Memory B cell (primary cell): ENCODE measurements at regions not wholly inside any gene's neighbourhood (a gene's known extent, or its start where the extent isn't known, plus 50 kb on each side); places are given as distances from the start of the nearest gene placed in this dataset.

Experiments
- ATAC-seq: fragments of 150-1000 bp; cut with Tn5 transposase; 2 replicates; pipeline ENCODE4 v1.10.0; 2021; ENCODE audit warnings: low read depth, mild to moderate bottlenecking, moderate library complexity
- DNase-seq, 2 donors: peaks; one replicate each; pipeline ENCODE4 v3.0.0; 2022; ENCODE audit warnings: low spot score in 2 of 2
- H3K27ac Mint-ChIP-seq: one replicate; pipeline ENCODE4 v1.8.0; 2022; ENCODE audit warnings: mild to moderate bottlenecking, moderate library complexity, mixed read lengths
- H3K27me3 Mint-ChIP-seq: one replicate; pipeline ENCODE4 v1.8.0; 2022; ENCODE audit warnings: mixed read lengths
- H3K36me3 Mint-ChIP-seq: one replicate; pipeline ENCODE4 v1.8.0; 2022; ENCODE audit warnings: mild to moderate bottlenecking, mixed read lengths
- H3K4me1 Mint-ChIP-seq: one replicate; pipeline ENCODE4 v1.8.0; 2022; ENCODE audit warnings: mixed read lengths
- H3K4me3 Mint-ChIP-seq: one replicate; pipeline ENCODE4 v1.8.0; 2022; ENCODE audit warnings: mild to moderate bottlenecking, moderate library complexity, mixed read lengths
- H3K9me3 Mint-ChIP-seq: one replicate; pipeline ENCODE4 v1.8.0; 2022; ENCODE audit warnings: mixed read lengths

DNA sequence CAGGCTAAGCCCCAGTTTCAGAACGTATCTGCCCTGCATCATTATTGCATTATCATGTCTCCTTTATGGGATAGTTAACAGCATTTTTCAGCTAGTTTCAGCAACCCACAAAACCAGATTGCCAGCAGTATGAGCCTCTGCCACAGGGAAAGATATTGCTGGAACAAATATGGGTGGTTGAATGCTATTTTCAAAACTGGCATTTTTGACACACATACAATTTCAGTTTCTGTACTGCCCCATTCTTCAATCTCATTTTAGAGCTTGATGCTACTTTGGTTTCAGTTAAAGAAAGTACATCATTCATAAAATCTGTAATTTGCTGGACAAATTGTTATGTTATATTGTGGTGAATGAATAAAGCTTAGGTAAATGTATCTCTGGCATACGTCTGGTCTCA is 1037.5 kb downstream of the NAALADL2 start:
- no peaks in the 10 kb centered on the region for H3K36me3 Mint-ChIP-seq
- no peaks in the 10 kb centered on the region for H3K4me1 Mint-ChIP-seq
- no peak overlapping the region for H3K4me3 Mint-ChIP-seq
- peaks cover 1% of the 10 kb centered on the region for H3K9me3 Mint-ChIP-seq
- no peak for DNase-seq
- ATAC-seq: no peak
- no peak overlapping the region for H3K27ac Mint-ChIP-seq
- no peaks in the 10 kb centered on the region for H3K27me3 Mint-ChIP-seq

DNA sequence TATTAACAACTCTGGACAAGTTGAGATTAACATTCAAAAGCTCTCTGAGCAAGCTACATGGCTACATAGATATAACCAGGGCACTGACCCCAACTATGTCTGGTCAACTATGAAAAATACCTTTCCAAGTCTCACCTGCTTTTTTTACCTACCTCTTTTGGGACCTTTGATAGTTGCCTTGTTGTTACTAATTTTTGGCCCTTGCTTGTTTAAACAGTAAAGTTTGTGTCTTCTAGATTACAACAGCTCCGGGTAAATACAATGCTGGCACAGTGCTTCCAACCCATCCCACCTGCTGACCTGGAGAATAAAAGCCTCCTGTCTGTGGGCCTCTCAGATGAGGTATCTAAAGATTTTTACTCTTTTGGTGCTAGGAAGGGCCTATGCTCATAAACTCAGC is 1036.6 kb downstream of the NAALADL2 start:
- no peaks in the 10 kb centered on the region for H3K9me3 Mint-ChIP-seq
- no peak overlapping the region for H3K4me3 Mint-ChIP-seq
- H3K27ac Mint-ChIP-seq: no peak overlapping the region
- H3K27me3 Mint-ChIP-seq: no peaks in the 10 kb centered on the region
- ATAC-seq (no peak), DNase-seq (no peak)
- no peaks in the 10 kb centered on the region for H3K36me3 Mint-ChIP-seq
- H3K4me1 Mint-ChIP-seq: no peaks in the 10 kb centered on the region

DNA sequence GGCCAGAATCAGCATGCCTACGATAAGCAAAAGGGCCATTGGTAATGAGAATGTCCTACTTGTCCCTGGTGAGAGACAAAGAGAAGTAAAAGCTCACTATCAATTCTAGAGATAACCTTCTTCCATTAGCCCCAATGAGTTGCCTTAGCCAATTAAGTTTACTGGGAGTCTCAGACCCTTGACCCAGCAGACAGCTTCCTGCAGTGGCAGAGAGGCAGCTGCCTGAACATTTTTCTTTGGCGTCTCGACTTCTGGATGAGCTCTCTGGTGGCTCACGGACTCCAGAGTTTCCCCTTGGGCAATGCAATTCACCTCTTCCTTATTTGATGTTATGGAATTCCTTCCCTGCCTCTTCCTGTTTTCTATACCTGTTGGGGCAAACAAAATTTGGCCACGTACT is 1034.4 kb downstream of the NAALADL2 start:
- Mint-ChIP-seq H3K27ac (no peak overlapping the region), H3K9me3 (no peaks in the 10 kb centered on the region), H3K4me3 (no peak overlapping the region), H3K4me1 (no peaks in the 10 kb centered on the region), H3K36me3 (no peaks in the 10 kb centered on the region), H3K27me3 (no peaks in the 10 kb centered on the region)
- ATAC-seq (no peak), DNase-seq (no peak)

DNA sequence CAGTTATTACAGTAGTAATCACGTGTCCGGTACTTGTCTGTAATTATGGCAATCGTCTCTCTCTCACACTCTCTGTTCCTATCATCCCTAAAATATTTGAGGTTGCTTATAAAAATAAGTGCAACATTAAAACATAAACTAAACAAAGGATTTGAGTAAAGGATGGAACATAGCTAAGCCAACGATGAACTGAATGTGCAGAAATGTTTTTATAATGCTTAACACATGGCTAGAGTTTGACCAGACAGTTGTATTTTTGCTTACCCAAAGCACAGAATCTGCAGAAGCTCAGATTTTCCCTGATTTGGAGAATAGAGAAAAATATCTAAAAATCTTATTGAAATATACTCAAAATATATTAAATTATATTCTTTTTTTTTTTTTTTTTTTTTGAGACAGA is 1030.9 kb downstream of the NAALADL2 start:
- Mint-ChIP-seq H3K27ac (no peak overlapping the region), H3K4me3 (no peak overlapping the region), H3K9me3 (no peaks in the 10 kb centered on the region), H3K4me1 (no peaks in the 10 kb centered on the region), H3K27me3 (no peaks in the 10 kb centered on the region), H3K36me3 (no peaks in the 10 kb centered on the region)
- ATAC-seq (no peak), DNase-seq (no peak)

DNA sequence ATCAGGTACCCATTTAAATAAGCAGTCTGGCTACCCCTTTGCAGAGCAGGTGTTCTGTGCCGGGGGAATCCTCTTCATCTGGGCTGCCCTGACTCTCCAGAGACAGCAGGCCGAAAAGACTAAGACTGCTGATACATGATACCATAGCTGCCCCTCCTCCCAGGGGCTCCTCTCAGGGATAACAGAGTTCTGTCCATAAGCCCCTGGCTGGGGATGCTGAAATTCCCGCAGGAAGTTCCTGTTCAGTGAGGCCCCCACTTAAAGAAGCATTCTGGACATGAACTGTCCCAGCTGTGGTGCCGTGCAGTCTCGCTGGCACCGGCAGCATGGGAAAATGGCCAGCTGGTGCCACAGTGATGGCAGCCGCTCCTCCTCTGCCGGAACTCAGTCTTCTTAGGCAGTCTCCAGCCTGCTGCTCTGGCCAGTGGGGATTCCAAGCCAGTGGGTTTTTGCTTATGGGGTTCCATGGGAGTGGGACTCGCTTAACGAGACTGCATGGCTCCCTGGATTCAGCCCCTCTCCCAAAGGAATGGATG is 1026.2 kb downstream of the NAALADL2 start:
- DNase-seq (no peak), ATAC-seq (no peak)
- Mint-ChIP-seq H3K4me3 (no peak overlapping the region), H3K4me1 (no peaks in the 10 kb centered on the region), H3K27ac (no peak overlapping the region), H3K36me3 (no peaks in the 10 kb centered on the region), H3K27me3 (no peaks in the 10 kb centered on the region), H3K9me3 (peaks cover 10% of the 10 kb centered on the region)

DNA sequence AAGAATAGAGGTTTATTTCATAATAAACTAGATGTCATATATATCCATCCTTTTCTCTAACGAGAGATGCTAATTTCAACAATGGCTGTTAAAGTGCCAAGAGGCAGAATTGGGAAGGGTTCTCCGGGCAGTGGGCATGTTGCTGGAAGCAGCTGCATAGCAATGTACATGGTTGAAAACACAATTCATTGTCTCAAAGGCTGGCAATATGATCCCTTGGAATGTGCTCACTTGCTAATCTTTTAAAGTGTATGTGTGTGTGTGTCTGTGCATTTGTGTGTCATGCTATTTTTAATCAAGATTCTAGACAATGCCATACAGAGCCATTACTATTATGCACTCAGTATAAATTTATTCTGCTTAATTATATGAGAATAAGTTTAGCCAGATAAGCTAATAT is 1020.3 kb downstream of the NAALADL2 start:
- ATAC-seq (no peak), DNase-seq (no peak)
- Mint-ChIP-seq H3K9me3 (peaks cover 10% of the 10 kb centered on the region), H3K27ac (no peak overlapping the region), H3K4me1 (no peaks in the 10 kb centered on the region), H3K27me3 (no peaks in the 10 kb centered on the region), H3K36me3 (no peaks in the 10 kb centered on the region), H3K4me3 (no peak overlapping the region)

DNA sequence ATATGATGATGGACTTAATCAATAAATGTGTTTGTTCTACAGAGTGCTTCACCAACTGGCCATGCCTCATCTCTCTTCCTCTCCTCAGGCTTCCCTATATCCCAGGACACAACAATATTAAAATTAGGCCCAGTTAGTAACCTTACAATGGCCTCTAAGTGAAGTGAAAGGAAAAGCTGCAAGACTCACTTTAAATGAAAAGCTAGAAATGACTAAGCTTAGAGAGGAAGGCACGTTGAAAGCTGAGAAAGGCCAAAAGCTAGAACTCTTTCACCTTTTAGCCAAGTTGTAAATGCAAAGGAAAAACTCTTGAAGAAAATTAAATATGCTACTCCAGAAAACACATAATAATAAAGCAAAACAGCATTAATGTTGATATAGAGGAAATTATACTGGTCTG is 1010.3 kb downstream of the NAALADL2 start:
- Mint-ChIP-seq H3K4me3 (no peak overlapping the region), H3K27ac (no peak overlapping the region), H3K9me3 (peaks cover 3% of the 10 kb centered on the region), H3K36me3 (no peaks in the 10 kb centered on the region), H3K4me1 (no peaks in the 10 kb centered on the region), H3K27me3 (no peaks in the 10 kb centered on the region)
- no peak for DNase-seq
- ATAC-seq: no peak

DNA sequence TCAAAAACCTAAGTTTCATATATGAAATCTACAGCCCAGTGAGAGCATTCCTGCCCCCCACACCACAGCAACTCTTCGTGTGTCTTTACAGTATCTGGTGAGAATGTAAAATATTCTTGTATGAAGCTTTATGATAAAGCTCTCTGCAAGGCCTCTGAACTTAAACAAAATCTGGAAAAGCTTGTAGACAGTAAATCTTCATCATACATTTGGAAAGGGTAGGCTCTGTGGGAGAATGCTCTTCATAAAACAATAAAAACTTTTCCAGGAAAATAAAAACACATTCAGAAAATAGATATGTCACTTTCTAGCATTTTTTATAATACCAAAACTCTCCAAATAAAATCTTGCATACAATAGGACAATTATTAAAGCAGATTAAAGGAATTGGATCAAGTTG is 1009.5 kb downstream of the NAALADL2 start:
- DNase-seq (no peak), ATAC-seq (no peak)
- Mint-ChIP-seq H3K9me3 (peaks cover 3% of the 10 kb centered on the region), H3K4me1 (no peaks in the 10 kb centered on the region), H3K27ac (no peak overlapping the region), H3K27me3 (no peaks in the 10 kb centered on the region), H3K4me3 (no peak overlapping the region), H3K36me3 (no peaks in the 10 kb centered on the region)

DNA sequence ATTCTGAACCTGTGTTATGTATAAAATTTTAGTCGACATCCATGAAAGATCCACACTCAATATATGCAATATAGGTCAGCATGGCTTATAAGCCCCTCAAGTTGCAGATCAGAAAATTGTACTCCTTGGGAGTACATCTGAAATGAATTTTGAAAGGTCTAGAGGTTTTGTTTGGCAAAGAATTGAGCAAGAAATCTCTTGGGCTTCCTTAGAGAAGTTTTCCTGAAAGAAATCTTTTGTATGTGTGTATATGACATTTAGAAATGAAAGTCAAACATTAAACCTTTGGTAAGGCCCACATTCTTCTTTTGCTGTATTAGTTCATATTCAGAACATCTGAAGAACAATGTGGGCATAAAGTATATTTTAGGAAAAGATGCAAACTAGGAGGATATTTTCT is 1006.6 kb downstream of the NAALADL2 start:
- Mint-ChIP-seq H3K9me3 (no peaks in the 10 kb centered on the region), H3K27ac (no peak overlapping the region), H3K4me3 (no peak overlapping the region), H3K27me3 (no peaks in the 10 kb centered on the region), H3K36me3 (no peaks in the 10 kb centered on the region), H3K4me1 (no peaks in the 10 kb centered on the region)
- no peak for ATAC-seq
- no peak for DNase-seq

DNA sequence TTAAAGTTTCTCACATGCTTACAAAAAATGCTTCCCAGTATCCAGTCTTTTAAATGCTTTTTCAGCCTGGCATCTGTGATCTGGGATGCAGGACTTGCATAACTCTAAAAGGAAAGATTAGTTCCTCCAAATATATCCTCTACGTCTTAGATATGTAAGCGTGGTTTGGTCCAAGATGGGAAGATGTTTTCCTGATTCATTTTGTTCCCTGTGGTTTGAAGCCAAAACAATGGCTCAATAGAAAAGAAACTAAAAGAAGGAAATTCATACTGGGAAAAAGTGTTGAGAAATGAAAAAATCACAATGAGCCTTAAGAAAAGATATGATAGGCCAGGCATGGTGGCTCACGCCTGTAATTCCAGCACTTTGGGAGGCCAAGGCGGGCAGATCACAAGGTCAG is 1002.8 kb downstream of the NAALADL2 start:
- no peaks in the 10 kb centered on the region for H3K4me1 Mint-ChIP-seq
- no peak overlapping the region for H3K27ac Mint-ChIP-seq
- no peaks in the 10 kb centered on the region for H3K27me3 Mint-ChIP-seq
- H3K4me3 Mint-ChIP-seq: no peak overlapping the region
- DNase-seq: no peak
- ATAC-seq: no peak
- H3K9me3 Mint-ChIP-seq: peaks cover 2% of the 10 kb centered on the region
- no peaks in the 10 kb centered on the region for H3K36me3 Mint-ChIP-seq
